Upper lobe of left lung (tissue), 6 donors: ENCODE measurements at regions not wholly inside any gene's neighbourhood (a gene's known extent, or its start where the extent isn't known, plus 50 kb on each side); places are given as distances from the start of the nearest gene placed in this dataset.

Source experiments
- ATAC-seq, 2 donors: fragments of 200-7000 bp; cut with Tn5 transposase; one replicate each; pipeline ENCODE4 v1.9.1; 2022; ENCODE audit warnings: mild to moderate bottlenecking in 2 of 2, moderate library complexity in 2 of 2; ENCODE audit not compliant: low FRiP score in 2 of 2
- DNase-seq, 2 donors: peaks; one replicate each; pipeline ENCODE4 v3.0.0-alpha.2; 2019 to 2020
- H3K27ac ChIP-seq, 4 donors: fragments of 200-600 bp; sonication (generic); one replicate each; pipeline ENCODE4 v1.5.1; 2016 to 2019
- H3K27me3 ChIP-seq, 4 donors: fragments of 200-600 bp; sonication (generic); one replicate each; pipeline ENCODE4 v1.5.1; 2017 to 2019
- H3K36me3 ChIP-seq, 4 donors: fragments of 200-600 bp; sonication (generic); one replicate each; pipeline ENCODE4 v1.5.1; 2016 to 2019
- H3K4me1 ChIP-seq, 4 donors: fragments of 200-600 bp; sonication (generic); one replicate each; pipeline ENCODE4 v1.5.1; 2018 to 2019
- H3K4me3 ChIP-seq, 4 donors: fragments of 200-600 bp; sonication (generic); one replicate each; pipeline ENCODE4 v1.5.1; 2017 to 2019; ENCODE audit warnings: mild to moderate bottlenecking in 2 of 4, moderate library complexity in 1 of 4
- H3K9me3 ChIP-seq, 4 donors: fragments of 200-600 bp; sonication (generic); one replicate each; pipeline ENCODE4 v1.5.1; 2018 to 2019
- EP300 ChIP-seq, 4 donors: sonication (generic); formaldehyde crosslinking; IDR thresholded peaks; one replicate each; pipeline ENCODE4 v1.5.1; 2017; ENCODE audit warnings: antibody characterized with exemption in 4 of 4, control low read depth in 2 of 4
- POLR2A ChIP-seq, 4 donors: fragments of 450-650 bp; IDR thresholded peaks; one replicate each; pipeline ENCODE4 v1.5.1; 2016 to 2017; ENCODE audit warnings: antibody characterized with exemption in 4 of 4, mild to moderate bottlenecking in 2 of 4
- POLR2AphosphoS5 ChIP-seq, 2 donors: sonication (generic); formaldehyde crosslinking; IDR thresholded peaks; one replicate each; pipeline ENCODE4 v1.5.1; 2017; ENCODE audit warnings: antibody characterized with exemption in 2 of 2
- WGBS, 2 donors: methylation state at CpG; one replicate each; pipeline ENCODE4 v1.1.5; 2017 to 2018; 5-methylcytosine and 5-hydroxymethylcytosine counted together
- TF ChIP-seq, protein P1 (sequence below), 6 experiments: fragments of 450-650 bp in 4 of 6; fragments of 200-600 bp in 2 of 6; sonication (generic) in 2 of 6; IDR thresholded peaks; one replicate each; pipeline ENCODE4 v1.5.1; 2016 to 2019; ENCODE audit warnings: antibody characterized with exemption in 6 of 6
- donor health status: DM: no; HTN: no; CAD: no; lungs with moderate emphysema.
- donor health status: DM: no; HTN: yes; CAD: no; lungs with severe emphysema.

DNA sequence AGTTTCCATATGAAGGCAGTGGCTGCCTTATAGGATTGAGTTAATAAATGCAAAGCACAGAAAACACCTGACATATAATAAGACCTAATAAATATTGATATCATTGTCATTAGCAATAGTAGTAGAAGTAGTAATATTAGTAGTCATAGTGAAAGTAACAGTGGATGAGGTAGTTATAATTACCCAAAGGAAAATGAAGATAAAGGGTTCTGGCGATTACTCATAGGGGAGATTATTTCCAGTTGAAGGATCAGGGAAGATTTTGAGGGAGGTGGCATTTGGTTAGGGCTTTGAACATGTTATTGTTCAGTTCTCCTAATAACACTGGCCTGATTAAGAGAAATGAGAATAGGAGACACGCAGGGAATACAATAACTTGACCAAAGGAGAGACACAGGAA is 131.9 kb upstream of the GPRIN3 start:
- H3K36me3 ChIP-seq = no peaks in the 10 kb centered on the region
- no peaks in the 10 kb centered on the region for H3K4me1 ChIP-seq
- H3K9me3 ChIP-seq = no peaks in the 10 kb centered on the region
- no peak overlapping the region for H3K27ac ChIP-seq
- H3K27me3 ChIP-seq = no peaks in the 10 kb centered on the region
- H3K4me3 ChIP-seq = no peak overlapping the region
- 82 to 85% methylated on average over 2 of the region's 2 CpGs for WGBS, 2 donors
- TF ChIP-seq, protein P1, sequence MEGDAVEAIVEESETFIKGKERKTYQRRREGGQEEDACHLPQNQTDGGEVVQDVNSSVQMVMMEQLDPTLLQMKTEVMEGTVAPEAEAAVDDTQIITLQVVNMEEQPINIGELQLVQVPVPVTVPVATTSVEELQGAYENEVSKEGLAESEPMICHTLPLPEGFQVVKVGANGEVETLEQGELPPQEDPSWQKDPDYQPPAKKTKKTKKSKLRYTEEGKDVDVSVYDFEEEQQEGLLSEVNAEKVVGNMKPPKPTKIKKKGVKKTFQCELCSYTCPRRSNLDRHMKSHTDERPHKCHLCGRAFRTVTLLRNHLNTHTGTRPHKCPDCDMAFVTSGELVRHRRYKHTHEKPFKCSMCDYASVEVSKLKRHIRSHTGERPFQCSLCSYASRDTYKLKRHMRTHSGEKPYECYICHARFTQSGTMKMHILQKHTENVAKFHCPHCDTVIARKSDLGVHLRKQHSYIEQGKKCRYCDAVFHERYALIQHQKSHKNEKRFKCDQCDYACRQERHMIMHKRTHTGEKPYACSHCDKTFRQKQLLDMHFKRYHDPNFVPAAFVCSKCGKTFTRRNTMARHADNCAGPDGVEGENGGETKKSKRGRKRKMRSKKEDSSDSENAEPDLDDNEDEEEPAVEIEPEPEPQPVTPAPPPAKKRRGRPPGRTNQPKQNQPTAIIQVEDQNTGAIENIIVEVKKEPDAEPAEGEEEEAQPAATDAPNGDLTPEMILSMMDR (IDR thresholded peaks at IDR 0.05) = no peak
- no peak for TF ChIP-seq EP300 (IDR thresholded peaks at IDR 0.05)
- TF ChIP-seq POLR2AphosphoS5 (IDR thresholded peaks at IDR 0.05) = no peak
- TF ChIP-seq POLR2A (IDR thresholded peaks at IDR 0.05) = no peak
- DNase-seq (no peak), ATAC-seq (no peak)

DNA sequence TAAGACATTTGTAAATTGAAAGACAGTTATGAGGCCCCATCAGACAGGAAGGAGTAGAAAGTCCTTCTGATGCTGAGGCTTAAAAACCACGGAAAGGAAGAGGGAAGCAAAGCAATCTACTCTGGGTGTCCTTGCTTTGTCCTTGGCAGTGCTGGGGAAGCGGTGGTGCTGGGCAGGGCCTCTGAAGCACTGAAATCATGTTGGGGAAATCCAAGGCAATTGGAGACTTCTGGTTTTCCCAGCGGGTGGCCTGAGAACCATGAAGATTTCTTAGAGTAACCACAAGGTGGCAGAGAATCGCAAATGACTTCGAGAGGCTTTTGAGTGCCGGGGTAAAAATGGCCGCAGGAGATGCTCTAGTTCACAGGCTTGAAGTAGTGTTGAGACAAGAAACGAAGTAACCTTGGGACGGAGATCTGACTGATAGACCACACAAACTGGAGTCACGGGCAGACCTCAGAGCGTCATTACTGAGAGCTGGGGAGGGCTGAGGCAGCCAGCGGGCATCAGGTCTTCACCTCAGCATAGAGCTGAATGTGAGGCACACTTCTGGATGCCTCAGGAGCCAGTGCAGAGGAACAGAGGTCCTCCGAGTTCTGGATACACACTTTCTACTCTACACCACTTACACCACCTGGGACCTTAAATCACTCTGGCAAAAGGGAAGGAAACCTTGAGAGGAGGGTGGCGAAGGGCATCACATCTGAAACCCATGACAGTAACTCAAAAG is 130.7 kb upstream of the GPRIN3 start:
- Histone ChIP-seq H3K4me3 (no peak overlapping the region), H3K9me3 (no peaks in the 10 kb centered on the region), H3K27ac (no peak overlapping the region), H3K36me3 (no peaks in the 10 kb centered on the region), H3K4me1 (no peaks in the 10 kb centered on the region), H3K27me3 (no peaks in the 10 kb centered on the region)
- ATAC-seq = peak; percentile 43 to 72
- 59 to 78% methylated on average over 14 of the region's 14 CpGs for WGBS, 2 donors
- TF ChIP-seq EP300 (IDR thresholded peaks at IDR 0.05) = no peak
- no peak for TF ChIP-seq POLR2A (IDR thresholded peaks at IDR 0.05)
- no peak for TF ChIP-seq POLR2AphosphoS5 (IDR thresholded peaks at IDR 0.05)
- TF ChIP-seq, protein P1 (IDR thresholded peaks at IDR 0.05) = peak; percentile 10 to 45 (median 28)
- peak in 1 of 2 donors; percentile 34 for DNase-seq

DNA sequence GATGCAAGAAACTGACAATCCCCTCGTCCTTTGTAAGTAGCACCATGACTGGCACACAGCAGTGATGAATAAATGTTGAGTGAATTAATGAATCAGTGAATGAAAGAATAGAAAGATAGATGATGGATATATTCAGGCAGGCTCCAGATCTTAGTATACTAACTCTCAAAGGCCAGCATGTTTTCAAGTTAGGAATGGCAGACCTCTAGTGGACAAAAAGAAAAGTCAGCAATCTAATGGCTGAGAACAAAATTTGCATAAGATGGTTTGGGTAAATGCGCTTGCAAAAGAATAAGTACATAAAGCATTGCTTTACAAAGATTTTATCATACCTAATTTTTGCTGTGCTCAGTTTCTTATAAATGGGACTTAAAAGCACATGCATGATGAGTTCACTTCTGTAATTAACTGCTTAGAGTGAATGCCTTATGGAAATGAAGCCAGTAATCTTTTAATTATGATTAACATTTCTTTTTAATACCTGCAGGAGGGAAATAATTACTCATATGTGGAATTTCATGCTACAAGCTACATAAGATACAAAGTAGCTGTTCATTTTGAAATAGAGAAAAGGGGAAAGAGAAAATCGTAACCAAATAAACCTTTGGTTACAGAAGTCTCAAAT is 126.9 kb upstream of the GPRIN3 start:
- WGBS, 2 donors = 51 to 62% methylated on average over 3 of the region's 3 CpGs
- no peaks in the 10 kb centered on the region for H3K36me3 ChIP-seq
- no peaks in the 10 kb centered on the region for H3K4me1 ChIP-seq
- TF ChIP-seq, protein P1 (IDR thresholded peaks at IDR 0.05) = peak; percentile 47 to 77 (median 57)
- TF ChIP-seq POLR2A (IDR thresholded peaks at IDR 0.05) = no peak
- ATAC-seq (peak in 1 of 2 donors; percentile 57), DNase-seq (no peak)
- H3K27ac ChIP-seq = no peak overlapping the region
- no peaks in the 10 kb centered on the region for H3K9me3 ChIP-seq
- no peak overlapping the region for H3K4me3 ChIP-seq
- H3K27me3 ChIP-seq = no peaks in the 10 kb centered on the region

DNA sequence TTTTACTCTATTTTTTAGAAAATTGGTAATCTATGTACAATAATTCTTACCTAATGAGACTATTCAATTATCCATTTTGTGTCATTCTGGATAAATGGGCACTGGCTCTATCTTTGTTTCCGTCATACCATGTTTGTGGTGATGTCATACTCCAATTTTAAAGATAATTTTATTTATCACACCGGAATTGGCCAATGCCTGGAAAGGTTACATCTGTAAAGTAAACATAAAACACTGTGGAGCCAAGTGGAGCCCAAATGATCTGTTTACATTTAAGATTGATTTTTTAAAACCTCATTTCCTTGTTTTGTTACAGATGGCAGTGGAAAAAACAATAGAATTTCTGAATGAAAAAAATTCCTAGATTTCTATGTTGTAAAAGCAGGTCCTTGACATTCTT is 120.2 kb upstream of the GPRIN3 start:
- H3K36me3 ChIP-seq = no peaks in the 10 kb centered on the region
- WGBS, 2 donors = 55 to 68% methylated on average over 2 of the region's 2 CpGs
- no peaks in the 10 kb centered on the region for H3K4me1 ChIP-seq
- no peaks in the 10 kb centered on the region for H3K9me3 ChIP-seq
- no peak overlapping the region for H3K4me3 ChIP-seq
- H3K27ac ChIP-seq = no peak overlapping the region
- H3K27me3 ChIP-seq = no peaks in the 10 kb centered on the region
- TF ChIP-seq POLR2AphosphoS5 (IDR thresholded peaks at IDR 0.05) = no peak
- TF ChIP-seq, protein P1 (IDR thresholded peaks at IDR 0.05) = no peak
- TF ChIP-seq EP300 (IDR thresholded peaks at IDR 0.05) = no peak
- no peak for TF ChIP-seq POLR2A (IDR thresholded peaks at IDR 0.05)
- no peak for DNase-seq
- ATAC-seq = no peak

DNA sequence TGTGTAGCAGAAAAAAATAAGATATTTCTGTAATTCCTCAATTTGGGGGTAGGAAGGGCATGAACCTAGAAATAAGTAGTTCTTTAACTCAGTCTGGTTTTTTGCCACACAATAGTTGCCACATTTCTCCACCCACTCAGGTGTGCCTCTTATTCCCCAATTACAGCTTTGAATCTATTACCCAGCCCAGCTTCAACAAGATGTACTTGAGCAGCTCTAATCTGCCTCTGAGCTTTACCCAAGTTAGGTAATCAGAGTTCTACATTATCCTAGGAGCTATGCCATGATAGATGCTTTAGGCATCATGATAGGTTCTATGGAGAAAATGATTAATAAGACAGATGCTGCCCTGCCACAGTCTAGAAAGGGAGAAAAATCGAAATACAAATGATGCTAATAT is 117.4 kb upstream of the GPRIN3 start:
- Histone ChIP-seq H3K27me3 (no peaks in the 10 kb centered on the region), H3K27ac (no peak overlapping the region), H3K4me1 (no peaks in the 10 kb centered on the region), H3K36me3 (no peaks in the 10 kb centered on the region), H3K9me3 (no peaks in the 10 kb centered on the region), H3K4me3 (no peak overlapping the region)
- TF ChIP-seq POLR2A (IDR thresholded peaks at IDR 0.05) = no peak
- TF ChIP-seq POLR2AphosphoS5 (IDR thresholded peaks at IDR 0.05) = no peak
- TF ChIP-seq, protein P1 (IDR thresholded peaks at IDR 0.05) = no peak
- no peak for TF ChIP-seq EP300 (IDR thresholded peaks at IDR 0.05)
- no peak for DNase-seq
- 70 to 80% methylated on average over 1 of the region's 1 CpG for WGBS, 2 donors
- ATAC-seq = no peak
